HL-60 (cell line): ENCODE measurements at regions not wholly inside any gene's neighbourhood (a gene's known extent, or its start where the extent isn't known, plus 50 kb on each side); places are given as distances from the start of the nearest gene placed in this dataset.

ENCODE experiments used
- DNase-seq, 2 experiments: peaks; one replicate each; pipeline ENCODE4 v3.0.0-alpha.2; 2010 to 2020; ENCODE audit warnings: low read depth in 1 of 2, low spot score in 1 of 2
- H3K27ac ChIP-seq: fragments of 250-450 bp; sonication (Bioruptor Pico); replicated peaks from 2 replicates; pipeline ENCODE4 v1.5.1; 2020; ENCODE audit warnings: mild to moderate bottlenecking, moderate library complexity
- H3K27me3 ChIP-seq: fragments of 250-450 bp; sonication (Bioruptor Pico); 2 replicates; pipeline ENCODE4 v1.5.1; 2021; ENCODE audit warnings: mild to moderate bottlenecking, moderate library complexity; ENCODE audit not compliant: insufficient read depth, poor library complexity, severe bottlenecking
- H3K4me3 ChIP-seq: replicated peaks from 2 replicates; pipeline ENCODE4 v1.5.1; 2011; ENCODE audit warnings: mild to moderate bottlenecking, control low read depth, low read length; ENCODE audit not compliant: insufficient read depth
- GABPA ChIP-seq: IDR thresholded peaks from 2 replicates; pipeline ENCODE4 v1.6.1; 2012; ENCODE audit warnings: low read depth
- POLR2AphosphoS5 ChIP-seq: IDR thresholded peaks from 2 replicates; pipeline ENCODE4 v1.6.1; 2012; ENCODE audit warnings: low read depth
- SPI1 ChIP-seq: IDR thresholded peaks from 2 replicates; pipeline ENCODE4 v1.6.1; 2012; ENCODE audit warnings: low read depth, mild to moderate bottlenecking, borderline replicate concordance
- TF ChIP-seq, protein P1 (sequence below): IDR thresholded peaks from 2 replicates; pipeline ENCODE4 v1.6.1; 2012; ENCODE audit warnings: low read depth; ENCODE audit not compliant: insufficient replicate concordance
- TF ChIP-seq, protein P2 (sequence below): IDR thresholded peaks from one replicate; pipeline ENCODE4 v1.5.1; 2011; ENCODE audit warnings: low read length, control low read depth, inconsistent platforms; ENCODE audit not compliant: insufficient read depth

DNA sequence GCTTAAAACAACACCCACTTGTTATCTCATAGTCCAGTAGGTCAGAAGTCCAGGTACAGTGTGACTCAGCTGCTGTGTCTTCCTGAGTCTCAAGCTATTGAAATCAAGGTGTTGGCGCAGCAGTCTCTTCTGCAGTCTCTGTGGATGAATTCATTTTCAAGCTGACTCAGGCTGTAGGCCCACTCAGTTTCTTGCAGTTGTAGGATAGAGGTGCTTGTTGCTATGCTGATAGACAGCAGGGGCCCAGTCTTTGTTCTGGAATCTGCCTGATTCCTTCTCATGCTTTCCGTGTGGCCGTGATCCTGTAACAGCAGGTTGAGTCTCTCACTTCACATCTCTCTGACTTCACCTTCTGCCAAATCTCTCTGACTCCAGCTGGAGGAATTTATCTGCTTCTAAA is 400.4 kb upstream of the POM121L12 start:
- no peak for DNase-seq
- H3K4me3 ChIP-seq = no peak overlapping the region
- TF ChIP-seq SPI1 (no peak), GABPA (no peak), POLR2AphosphoS5 (no peak)
- TF ChIP-seq, protein P1, sequence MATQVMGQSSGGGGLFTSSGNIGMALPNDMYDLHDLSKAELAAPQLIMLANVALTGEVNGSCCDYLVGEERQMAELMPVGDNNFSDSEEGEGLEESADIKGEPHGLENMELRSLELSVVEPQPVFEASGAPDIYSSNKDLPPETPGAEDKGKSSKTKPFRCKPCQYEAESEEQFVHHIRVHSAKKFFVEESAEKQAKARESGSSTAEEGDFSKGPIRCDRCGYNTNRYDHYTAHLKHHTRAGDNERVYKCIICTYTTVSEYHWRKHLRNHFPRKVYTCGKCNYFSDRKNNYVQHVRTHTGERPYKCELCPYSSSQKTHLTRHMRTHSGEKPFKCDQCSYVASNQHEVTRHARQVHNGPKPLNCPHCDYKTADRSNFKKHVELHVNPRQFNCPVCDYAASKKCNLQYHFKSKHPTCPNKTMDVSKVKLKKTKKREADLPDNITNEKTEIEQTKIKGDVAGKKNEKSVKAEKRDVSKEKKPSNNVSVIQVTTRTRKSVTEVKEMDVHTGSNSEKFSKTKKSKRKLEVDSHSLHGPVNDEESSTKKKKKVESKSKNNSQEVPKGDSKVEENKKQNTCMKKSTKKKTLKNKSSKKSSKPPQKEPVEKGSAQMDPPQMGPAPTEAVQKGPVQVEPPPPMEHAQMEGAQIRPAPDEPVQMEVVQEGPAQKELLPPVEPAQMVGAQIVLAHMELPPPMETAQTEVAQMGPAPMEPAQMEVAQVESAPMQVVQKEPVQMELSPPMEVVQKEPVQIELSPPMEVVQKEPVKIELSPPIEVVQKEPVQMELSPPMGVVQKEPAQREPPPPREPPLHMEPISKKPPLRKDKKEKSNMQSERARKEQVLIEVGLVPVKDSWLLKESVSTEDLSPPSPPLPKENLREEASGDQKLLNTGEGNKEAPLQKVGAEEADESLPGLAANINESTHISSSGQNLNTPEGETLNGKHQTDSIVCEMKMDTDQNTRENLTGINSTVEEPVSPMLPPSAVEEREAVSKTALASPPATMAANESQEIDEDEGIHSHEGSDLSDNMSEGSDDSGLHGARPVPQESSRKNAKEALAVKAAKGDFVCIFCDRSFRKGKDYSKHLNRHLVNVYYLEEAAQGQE = no peak
- TF ChIP-seq, protein P2, sequence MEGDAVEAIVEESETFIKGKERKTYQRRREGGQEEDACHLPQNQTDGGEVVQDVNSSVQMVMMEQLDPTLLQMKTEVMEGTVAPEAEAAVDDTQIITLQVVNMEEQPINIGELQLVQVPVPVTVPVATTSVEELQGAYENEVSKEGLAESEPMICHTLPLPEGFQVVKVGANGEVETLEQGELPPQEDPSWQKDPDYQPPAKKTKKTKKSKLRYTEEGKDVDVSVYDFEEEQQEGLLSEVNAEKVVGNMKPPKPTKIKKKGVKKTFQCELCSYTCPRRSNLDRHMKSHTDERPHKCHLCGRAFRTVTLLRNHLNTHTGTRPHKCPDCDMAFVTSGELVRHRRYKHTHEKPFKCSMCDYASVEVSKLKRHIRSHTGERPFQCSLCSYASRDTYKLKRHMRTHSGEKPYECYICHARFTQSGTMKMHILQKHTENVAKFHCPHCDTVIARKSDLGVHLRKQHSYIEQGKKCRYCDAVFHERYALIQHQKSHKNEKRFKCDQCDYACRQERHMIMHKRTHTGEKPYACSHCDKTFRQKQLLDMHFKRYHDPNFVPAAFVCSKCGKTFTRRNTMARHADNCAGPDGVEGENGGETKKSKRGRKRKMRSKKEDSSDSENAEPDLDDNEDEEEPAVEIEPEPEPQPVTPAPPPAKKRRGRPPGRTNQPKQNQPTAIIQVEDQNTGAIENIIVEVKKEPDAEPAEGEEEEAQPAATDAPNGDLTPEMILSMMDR = no peak
- no peaks in the 10 kb centered on the region for H3K27me3 ChIP-seq
- no peak overlapping the region for H3K27ac ChIP-seq

DNA sequence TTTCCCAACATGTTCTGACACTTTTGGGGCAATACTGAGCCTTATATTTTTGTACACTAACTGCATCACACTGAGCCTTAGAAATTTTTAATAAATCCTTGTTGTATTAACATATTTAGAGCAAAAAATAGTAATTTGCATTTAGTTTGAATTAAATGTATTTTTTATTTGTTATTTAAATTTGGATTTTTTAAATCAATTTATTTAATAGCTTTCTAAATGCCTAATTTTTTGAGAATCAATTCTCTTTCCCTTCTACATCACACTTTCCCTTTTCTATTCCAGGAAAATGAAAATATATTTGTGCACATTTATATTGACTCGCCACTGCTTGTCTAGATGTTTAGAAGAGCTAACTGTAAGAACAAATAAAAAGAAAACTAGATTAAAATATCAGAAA is 414.6 kb upstream of the POM121L12 start:
- no peak overlapping the region for H3K4me3 ChIP-seq
- H3K27me3 ChIP-seq = no peaks in the 10 kb centered on the region
- no peak for DNase-seq
- no peak overlapping the region for H3K27ac ChIP-seq
- TF ChIP-seq, protein P2 = no peak
- no peak for TF ChIP-seq SPI1
- TF ChIP-seq POLR2AphosphoS5 = no peak
- TF ChIP-seq, protein P1 = no peak
- TF ChIP-seq GABPA = no peak

DNA sequence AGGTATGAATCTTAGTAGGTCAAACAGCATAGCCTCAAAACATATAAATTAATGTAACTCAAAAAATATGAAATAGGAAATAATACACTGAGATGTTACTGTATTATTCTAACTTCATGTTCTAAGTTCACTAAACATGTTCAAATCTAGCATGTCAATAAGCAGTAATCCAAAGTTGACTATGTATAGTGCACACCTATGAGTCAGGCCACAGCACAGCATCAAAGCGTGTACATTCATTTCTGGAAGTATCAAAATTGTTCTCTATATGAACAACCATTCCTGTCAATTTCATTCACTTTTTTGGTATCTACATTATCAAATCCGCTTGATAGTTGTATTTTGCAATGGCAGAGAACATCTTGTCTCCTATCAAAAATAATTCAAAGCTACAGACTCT is 418.9 kb upstream of the POM121L12 start:
- no peak overlapping the region for H3K4me3 ChIP-seq
- H3K27me3 ChIP-seq = no peaks in the 10 kb centered on the region
- TF ChIP-seq POLR2AphosphoS5 = no peak
- TF ChIP-seq, protein P1 = no peak
- TF ChIP-seq, protein P2 = no peak
- TF ChIP-seq SPI1 = no peak
- no peak for TF ChIP-seq GABPA
- H3K27ac ChIP-seq = no peak overlapping the region
- no peak for DNase-seq
